ENCODE measurements at regions not wholly inside any gene's neighbourhood (a gene's known extent, or its start where the extent isn't known, plus 50 kb on each side); places are given as distances from the start of the nearest gene placed in this dataset.

DNA sequence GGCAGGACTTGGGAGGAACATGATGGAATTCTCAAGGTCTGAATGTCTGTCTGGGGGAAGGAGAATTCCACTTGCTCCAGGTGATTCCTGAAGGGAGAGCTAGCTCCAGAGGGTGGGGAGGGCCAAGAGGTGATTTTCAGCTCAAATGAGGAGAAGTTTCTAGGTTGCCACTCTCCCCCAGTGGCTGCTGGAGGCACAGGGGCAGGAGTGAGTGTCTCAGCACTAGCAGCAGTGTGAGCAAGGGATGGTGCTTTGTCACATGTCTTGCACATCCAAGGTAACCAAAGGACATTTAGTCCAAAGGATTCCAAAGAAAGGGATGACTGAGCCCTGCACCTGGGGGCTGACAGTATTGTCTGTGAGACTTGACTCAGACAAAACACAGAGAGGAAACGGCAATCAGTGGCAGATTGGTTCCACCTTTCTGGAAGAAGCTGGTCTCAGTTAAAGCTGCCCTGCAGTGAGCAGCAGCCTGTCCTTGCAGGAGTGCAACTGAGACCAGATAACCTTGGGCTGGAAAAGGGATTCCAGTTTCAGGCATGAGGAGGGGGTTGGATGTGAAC is 51.2 kb upstream of the PCBD1 start:
- Histone ChIP-seq H3K4me3 (ENCODE audit: low read depth, low read length) (no peak overlapping the region), H3K9me3 (ENCODE audit: control insufficient read depth in 2 of 2, low read length in 2 of 2) (no peaks in the 10 kb centered on the region), H3K4me1 (ENCODE audit: control insufficient read depth, insufficient read depth, low read length, poor library complexity, severe bottlenecking) (no peaks in the 10 kb centered on the region), H3K27me3 (ENCODE audit: control insufficient read depth, insufficient read depth, low read length) (no peaks in the 10 kb centered on the region), H3K27ac (ENCODE audit: insufficient read depth, low read length, poor library complexity, severe bottlenecking) (no peak overlapping the region), H3K36me3 (ENCODE audit: control insufficient read depth, insufficient read depth, low read length) (no peaks in the 10 kb centered on the region)
- Mint-ChIP-seq H3K4me3 (no peak overlapping the region), H3K27me3 (no peaks in the 10 kb centered on the region), H3K27ac (no peak overlapping the region), H3K36me3 (no peaks in the 10 kb centered on the region), H3K9me3 (no peaks in the 10 kb centered on the region), H3K4me1 (no peaks in the 10 kb centered on the region)
- no peak for ATAC-seq (ENCODE audit: low read depth in 2 of 2)
- DNase-seq: no peak

DNA sequence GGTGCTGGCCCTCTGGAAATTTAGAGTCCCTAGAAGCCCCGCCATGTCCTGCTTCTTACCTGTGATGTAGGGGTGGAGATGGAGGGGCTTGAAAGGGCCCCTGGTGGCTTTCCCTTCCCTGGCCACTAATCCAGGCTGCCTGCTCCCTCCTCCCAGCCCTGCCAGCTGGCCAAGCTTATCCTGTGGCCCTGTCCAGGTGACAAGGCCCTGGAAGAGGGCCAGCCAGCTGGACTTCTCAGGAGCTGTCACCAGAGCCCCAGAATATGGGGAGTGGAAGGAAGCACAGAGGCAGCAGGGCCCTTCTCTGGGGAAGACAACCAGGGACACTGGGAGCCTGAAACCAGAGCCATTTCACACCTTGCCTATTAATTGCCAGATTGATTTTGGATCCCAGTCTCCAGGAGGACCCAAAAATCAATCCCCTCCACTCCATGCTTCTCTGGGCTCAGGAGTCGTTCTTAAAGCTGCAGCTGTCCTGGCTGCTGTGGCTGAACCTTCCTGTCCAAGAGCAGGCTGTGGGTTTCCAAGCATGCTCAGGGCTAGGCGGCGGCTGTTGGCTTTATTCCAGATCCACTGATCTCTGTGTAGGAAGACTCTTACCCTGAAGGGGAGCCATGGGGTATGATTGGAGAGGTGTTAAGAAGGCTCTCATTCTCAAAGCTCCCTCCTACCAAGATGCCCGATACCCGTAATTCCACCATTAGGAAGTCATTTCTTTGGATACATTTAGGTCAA is 52.6 kb upstream of the PCBD1 start:
- Histone ChIP-seq H3K36me3 (ENCODE audit: control insufficient read depth, insufficient read depth, low read length) (no peaks in the 10 kb centered on the region), H3K27me3 (ENCODE audit: control insufficient read depth, insufficient read depth, low read length) (no peaks in the 10 kb centered on the region), H3K4me3 (ENCODE audit: low read depth, low read length) (no peak overlapping the region), H3K9me3 (ENCODE audit: control insufficient read depth in 2 of 2, low read length in 2 of 2) (no peaks in the 10 kb centered on the region), H3K4me1 (ENCODE audit: control insufficient read depth, insufficient read depth, low read length, poor library complexity, severe bottlenecking) (no peaks in the 10 kb centered on the region), H3K27ac (ENCODE audit: insufficient read depth, low read length, poor library complexity, severe bottlenecking) (no peak overlapping the region)
- H3K4me1 Mint-ChIP-seq: no peaks in the 10 kb centered on the region
- no peaks in the 10 kb centered on the region for H3K9me3 Mint-ChIP-seq
- H3K27ac Mint-ChIP-seq: no peak overlapping the region
- no peak overlapping the region for H3K4me3 Mint-ChIP-seq
- no peak for ATAC-seq (ENCODE audit: low read depth in 2 of 2)
- no peaks in the 10 kb centered on the region for H3K27me3 Mint-ChIP-seq
- no peaks in the 10 kb centered on the region for H3K36me3 Mint-ChIP-seq
- no peak for DNase-seq

DNA sequence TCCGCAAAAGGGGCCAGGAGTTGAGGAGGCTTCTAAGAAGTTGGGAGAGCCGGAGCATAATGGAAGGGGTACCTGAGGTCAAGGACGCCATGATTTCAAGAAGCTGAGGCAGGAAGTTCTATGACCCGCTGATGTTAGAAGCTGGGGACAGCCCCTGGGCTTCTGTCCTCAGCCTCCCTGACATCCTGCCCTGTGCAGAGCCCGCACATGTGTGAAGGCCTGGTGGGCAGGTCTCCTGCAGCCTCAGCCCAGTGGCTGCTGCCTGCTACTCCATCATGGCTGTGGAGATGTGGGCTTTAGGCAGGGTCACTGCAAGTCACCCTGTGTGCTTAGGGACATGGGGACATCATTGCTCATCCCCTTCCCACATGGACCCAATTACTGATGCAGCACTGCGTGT is 53.8 kb upstream of the PCBD1 start:
- Mint-ChIP-seq H3K4me1 (no peaks in the 10 kb centered on the region), H3K36me3 (no peaks in the 10 kb centered on the region), H3K4me3 (no peak overlapping the region), H3K27ac (no peak overlapping the region), H3K27me3 (no peaks in the 10 kb centered on the region), H3K9me3 (no peaks in the 10 kb centered on the region)
- Histone ChIP-seq H3K27me3 (ENCODE audit: control insufficient read depth, insufficient read depth, low read length) (no peaks in the 10 kb centered on the region), H3K4me3 (ENCODE audit: low read depth, low read length) (no peak overlapping the region), H3K27ac (ENCODE audit: insufficient read depth, low read length, poor library complexity, severe bottlenecking) (no peak overlapping the region), H3K36me3 (ENCODE audit: control insufficient read depth, insufficient read depth, low read length) (no peaks in the 10 kb centered on the region), H3K9me3 (ENCODE audit: control insufficient read depth in 2 of 2, low read length in 2 of 2) (no peaks in the 10 kb centered on the region), H3K4me1 (ENCODE audit: control insufficient read depth, insufficient read depth, low read length, poor library complexity, severe bottlenecking) (no peaks in the 10 kb centered on the region)
- ATAC-seq (ENCODE audit: low read depth in 2 of 2) (no peak), DNase-seq (no peak)

DNA sequence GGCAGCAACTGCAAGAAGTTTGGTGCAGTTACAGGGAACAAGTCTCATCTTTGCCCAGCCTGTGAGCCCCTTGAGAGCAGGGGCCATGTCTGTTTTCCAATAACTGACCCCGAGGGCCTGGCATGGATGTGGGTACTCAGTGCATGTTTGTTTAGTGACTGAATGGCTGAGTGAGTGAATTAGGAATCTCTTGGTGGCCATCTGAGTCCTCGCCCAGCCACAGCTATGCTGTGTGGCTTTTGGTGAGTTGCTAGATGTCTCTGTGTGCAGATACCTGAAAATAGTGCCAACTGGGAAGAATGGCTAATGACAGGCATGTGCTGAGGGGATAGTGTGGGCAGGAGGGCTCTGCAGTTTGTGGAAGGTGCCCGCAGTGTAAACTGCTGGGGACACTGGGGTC is 54.4 kb upstream of the PCBD1 start:
- Histone ChIP-seq H3K4me1 (ENCODE audit: control insufficient read depth, insufficient read depth, low read length, poor library complexity, severe bottlenecking) (no peaks in the 10 kb centered on the region), H3K27me3 (ENCODE audit: control insufficient read depth, insufficient read depth, low read length) (no peaks in the 10 kb centered on the region), H3K9me3 (ENCODE audit: control insufficient read depth in 2 of 2, low read length in 2 of 2) (no peaks in the 10 kb centered on the region), H3K4me3 (ENCODE audit: low read depth, low read length) (no peak overlapping the region), H3K36me3 (ENCODE audit: control insufficient read depth, insufficient read depth, low read length) (no peaks in the 10 kb centered on the region), H3K27ac (ENCODE audit: insufficient read depth, low read length, poor library complexity, severe bottlenecking) (no peak overlapping the region)
- H3K27me3 Mint-ChIP-seq: no peaks in the 10 kb centered on the region
- no peak overlapping the region for H3K4me3 Mint-ChIP-seq
- no peak overlapping the region for H3K27ac Mint-ChIP-seq
- DNase-seq: no peak
- H3K4me1 Mint-ChIP-seq: no peaks in the 10 kb centered on the region
- H3K9me3 Mint-ChIP-seq: no peaks in the 10 kb centered on the region
- no peaks in the 10 kb centered on the region for H3K36me3 Mint-ChIP-seq
- no peak for ATAC-seq (ENCODE audit: low read depth in 2 of 2)

DNA sequence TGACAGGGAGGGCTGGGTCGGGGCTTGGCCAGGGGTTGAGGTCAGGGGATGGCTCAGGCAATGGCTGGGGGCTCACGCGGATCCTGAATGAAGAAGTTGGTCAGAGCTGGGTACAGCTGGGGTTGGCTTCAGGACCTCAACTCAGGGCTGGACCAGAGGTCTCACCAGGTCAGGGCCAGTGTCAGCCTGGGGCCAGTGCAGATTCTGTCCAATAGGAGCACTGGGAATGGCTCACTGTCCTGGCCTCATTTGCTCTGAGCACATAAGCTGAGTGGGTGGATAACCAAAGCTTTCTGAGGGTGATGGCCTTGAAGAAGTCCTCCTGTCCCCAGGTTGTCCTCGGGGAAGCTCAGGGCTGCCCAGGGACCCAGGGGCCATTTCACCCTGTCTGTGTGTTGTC is 54.9 kb upstream of the PCBD1 start:
- H3K4me1 Mint-ChIP-seq: no peaks in the 10 kb centered on the region
- H3K9me3 Mint-ChIP-seq: no peaks in the 10 kb centered on the region
- Histone ChIP-seq H3K9me3 (ENCODE audit: control insufficient read depth in 2 of 2, low read length in 2 of 2) (no peaks in the 10 kb centered on the region), H3K27me3 (ENCODE audit: control insufficient read depth, insufficient read depth, low read length) (no peaks in the 10 kb centered on the region), H3K4me3 (ENCODE audit: low read depth, low read length) (no peak overlapping the region), H3K4me1 (ENCODE audit: control insufficient read depth, insufficient read depth, low read length, poor library complexity, severe bottlenecking) (no peaks in the 10 kb centered on the region), H3K27ac (ENCODE audit: insufficient read depth, low read length, poor library complexity, severe bottlenecking) (no peak overlapping the region), H3K36me3 (ENCODE audit: control insufficient read depth, insufficient read depth, low read length) (no peaks in the 10 kb centered on the region)
- no peak overlapping the region for H3K4me3 Mint-ChIP-seq
- no peak overlapping the region for H3K27ac Mint-ChIP-seq
- no peak for DNase-seq
- H3K36me3 Mint-ChIP-seq: no peaks in the 10 kb centered on the region
- no peaks in the 10 kb centered on the region for H3K27me3 Mint-ChIP-seq
- no peak for ATAC-seq (ENCODE audit: low read depth in 2 of 2)

DNA sequence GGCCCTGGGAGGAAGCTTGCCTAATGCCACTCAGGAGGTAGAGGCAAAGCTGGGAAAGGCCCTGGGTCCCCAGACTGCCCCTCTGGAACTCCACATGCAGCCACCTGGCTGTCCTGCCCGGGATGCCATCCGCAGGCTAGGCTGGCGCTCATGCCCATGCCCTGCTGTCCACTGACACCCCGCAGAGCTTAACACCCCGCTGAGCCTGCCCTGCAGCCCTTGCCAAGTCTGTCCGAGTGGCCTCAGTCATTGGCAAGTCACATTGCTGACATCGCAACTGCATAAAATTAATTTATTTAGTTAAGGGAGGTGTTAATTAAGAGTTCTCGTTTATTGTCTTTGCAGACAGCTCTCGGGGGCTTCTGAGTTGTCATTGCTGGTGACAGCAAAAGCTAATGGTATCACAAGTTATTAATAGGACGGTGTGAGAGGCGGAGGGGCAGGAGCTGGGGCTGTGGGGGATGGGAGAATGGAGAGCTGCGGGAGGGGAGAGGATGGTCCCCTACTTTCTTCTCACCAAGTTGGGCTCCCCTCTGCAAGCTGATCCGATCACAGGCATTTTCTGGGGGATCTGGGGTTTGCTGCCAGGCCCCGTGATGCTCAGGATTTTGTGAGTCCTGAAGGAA is 55.6 kb upstream of the PCBD1 start:
- no peak overlapping the region for H3K27ac ChIP-seq (ENCODE audit: insufficient read depth, low read length, poor library complexity, severe bottlenecking)
- no peak for ATAC-seq (ENCODE audit: low read depth in 2 of 2)
- H3K9me3 Mint-ChIP-seq: no peaks in the 10 kb centered on the region

DNA sequence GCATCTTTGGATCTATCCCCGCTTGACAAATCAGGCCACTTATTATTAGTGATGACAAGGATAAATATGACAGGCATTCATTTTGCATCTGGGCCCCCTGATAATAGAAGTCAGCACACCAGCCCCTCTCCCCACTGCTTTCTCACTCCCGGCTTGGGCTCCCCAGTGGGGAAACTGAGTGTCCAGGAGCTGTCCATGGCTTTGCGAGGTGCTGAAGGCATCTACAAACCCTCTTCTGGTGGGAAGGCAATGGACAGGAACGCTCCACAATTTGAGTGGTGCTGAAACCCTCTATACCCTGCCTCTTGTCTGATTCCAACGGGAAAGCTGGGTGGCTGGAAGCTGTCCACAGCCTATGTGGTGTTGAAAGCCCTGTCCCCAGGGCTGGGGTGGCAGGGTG is 61.7 kb upstream of the PCBD1 start:
- Histone ChIP-seq H3K4me1 (ENCODE audit: control insufficient read depth, insufficient read depth, low read length, poor library complexity, severe bottlenecking) (no peaks in the 10 kb centered on the region), H3K9me3 (ENCODE audit: control insufficient read depth in 2 of 2, low read length in 2 of 2) (no peaks in the 10 kb centered on the region), H3K36me3 (ENCODE audit: control insufficient read depth, insufficient read depth, low read length) (no peaks in the 10 kb centered on the region), H3K27me3 (ENCODE audit: control insufficient read depth, insufficient read depth, low read length) (no peaks in the 10 kb centered on the region), H3K4me3 (ENCODE audit: low read depth, low read length) (no peak overlapping the region), H3K27ac (ENCODE audit: insufficient read depth, low read length, poor library complexity, severe bottlenecking) (no peak overlapping the region)
- peaks cover 0 to under 1% (median 0%) of the 10 kb centered on the region in 4 donors for H3K4me1 Mint-ChIP-seq
- H3K36me3 Mint-ChIP-seq: no peaks in the 10 kb centered on the region
- no peak overlapping the region for H3K4me3 Mint-ChIP-seq
- DNase-seq (no peak), ATAC-seq (ENCODE audit: low read depth in 2 of 2) (no peak)
- H3K9me3 Mint-ChIP-seq: no peaks in the 10 kb centered on the region
- H3K27ac Mint-ChIP-seq: no peak overlapping the region
- H3K27me3 Mint-ChIP-seq: no peaks in the 10 kb centered on the region

More for the DNA sequence above, 55.6 kb upstream of the PCBD1 start:
- Mint-ChIP-seq H3K27ac (peak overlapping the region in 1 of 3 donors; percentile 38), H3K4me3 (no peak overlapping the region), H3K4me1 (no peaks in the 10 kb centered on the region), H3K27me3 (no peaks in the 10 kb centered on the region), H3K36me3 (no peaks in the 10 kb centered on the region)
- H3K4me1 ChIP-seq (ENCODE audit: control insufficient read depth, insufficient read depth, low read length, poor library complexity, severe bottlenecking): no peaks in the 10 kb centered on the region
- no peak for DNase-seq
- H3K4me3 ChIP-seq (ENCODE audit: low read depth, low read length): no peak overlapping the region
- H3K27me3 ChIP-seq (ENCODE audit: control insufficient read depth, insufficient read depth, low read length): no peaks in the 10 kb centered on the region
- H3K9me3 ChIP-seq (ENCODE audit: control insufficient read depth in 2 of 2, low read length in 2 of 2): no peaks in the 10 kb centered on the region
- H3K36me3 ChIP-seq (ENCODE audit: control insufficient read depth, insufficient read depth, low read length): no peaks in the 10 kb centered on the region

DNA sequence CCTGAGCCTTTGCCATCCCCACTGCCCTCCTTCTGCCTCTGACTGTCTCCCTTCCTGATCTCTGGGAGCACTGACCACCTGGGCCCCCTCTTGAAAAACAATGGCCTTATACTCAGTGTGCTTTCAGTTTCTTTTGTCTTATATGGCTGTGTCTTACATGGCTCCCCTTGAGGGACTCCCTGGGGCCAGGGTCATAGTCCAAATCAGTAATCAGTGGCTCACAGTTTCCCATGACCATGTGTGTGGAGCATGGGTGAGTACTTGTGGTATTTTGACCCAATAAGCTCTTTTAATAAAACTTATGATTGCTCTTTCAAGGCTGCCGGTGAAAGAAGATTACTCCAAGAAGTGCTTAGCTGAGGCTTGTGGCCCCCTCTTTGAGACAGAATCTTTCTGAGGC is 62.4 kb upstream of the PCBD1 start:
- peaks cover 0 to 2% (median 0%) of the 10 kb centered on the region in 4 donors for H3K4me1 Mint-ChIP-seq
- Histone ChIP-seq H3K27ac (ENCODE audit: insufficient read depth, low read length, poor library complexity, severe bottlenecking) (no peak overlapping the region), H3K36me3 (ENCODE audit: control insufficient read depth, insufficient read depth, low read length) (no peaks in the 10 kb centered on the region), H3K4me1 (ENCODE audit: control insufficient read depth, insufficient read depth, low read length, poor library complexity, severe bottlenecking) (no peaks in the 10 kb centered on the region), H3K9me3 (ENCODE audit: control insufficient read depth in 2 of 2, low read length in 2 of 2) (no peaks in the 10 kb centered on the region), H3K27me3 (ENCODE audit: control insufficient read depth, insufficient read depth, low read length) (no peaks in the 10 kb centered on the region), H3K4me3 (ENCODE audit: low read depth, low read length) (no peak overlapping the region)
- H3K36me3 Mint-ChIP-seq: no peaks in the 10 kb centered on the region
- DNase-seq: no peak
- no peak overlapping the region for H3K27ac Mint-ChIP-seq
- no peaks in the 10 kb centered on the region for H3K27me3 Mint-ChIP-seq
- H3K9me3 Mint-ChIP-seq: peaks cover 0 to 1% (median 0%) of the 10 kb centered on the region in 7 donors
- peak in 1 of 2 donors; percentile 20 for ATAC-seq (ENCODE audit: low read depth in 2 of 2)
- no peak overlapping the region for H3K4me3 Mint-ChIP-seq
